ENCODE measurements at regions not wholly inside any gene's neighbourhood (a gene's known extent, or its start where the extent isn't known, plus 50 kb on each side); places are given as distances from the start of the nearest gene placed in this dataset.
A peak's percentile ranks its signal among the peaks of the same experiment; 100 is the strongest.
"Not testable (repeated sequence)": the region's sequence is repeated elsewhere in the genome, so short reads cannot be mapped to it uniquely, and the experiment has no call there.

GRCh38 chr9:104993291-104993963 lies 65.5 kb upstream of the ABCA1 start:
- Histone ChIP-seq H3K79me1 (ENCODE audit: low read length) (no peaks in the 10 kb centered on the region), H3K18ac (ENCODE audit: low read length) (peak overlapping the region; percentile 83), H3K79me2 (ENCODE audit: control insufficient read depth, insufficient read depth, low read length) (no peaks in the 10 kb centered on the region), H3K4me1 (ENCODE audit: control insufficient read depth, low read depth, low read length) (peaks cover 8% of the 10 kb centered on the region), H4K8ac (ENCODE audit: low read depth, low read length) (no peak overlapping the region), H2BK120ac (ENCODE audit: low read depth, low read length) (peak overlapping the region; percentile 56), H3K4me3 (ENCODE audit: low read length) (no peak overlapping the region), H3K27me3 (ENCODE audit: insufficient read depth, low read length, poor library complexity) (no peaks in the 10 kb centered on the region), H3K36me3 (ENCODE audit: control insufficient read depth, insufficient read depth, low read length) (no peaks in the 10 kb centered on the region), H2AK5ac (ENCODE audit: low read length) (no peak overlapping the region), H3K4ac (ENCODE audit: low read depth, low read length) (peak overlapping the region; percentile 63), H2BK15ac (replicated peaks; ENCODE audit: low read depth) (no peak overlapping the region), H3K56ac (ENCODE audit: low read length) (peak overlapping the region; percentile 68), H2BK5ac (ENCODE audit: low read length) (peak overlapping the region; percentile 24), H3K23ac (ENCODE audit: low read length) (no peak overlapping the region), H3K27ac (ENCODE audit: low read depth, low read length) (peak overlapping the region; percentile 75), H3K4me2 (ENCODE audit: low read length) (no peak overlapping the region), H4K5ac (ENCODE audit: low read length) (no peak overlapping the region), H3K9ac (ENCODE audit: low read length) (peak overlapping the region; percentile 33)
- WGBS (ENCODE audit: extremely low coverage, insufficient coverage, low lambda C conversion rate) = no CpG with 5 or more reads among the region's 9 CpGs
- peak; percentile 99 for DNase-seq

- H2BK15ac ChIP-seq (replicated peaks; ENCODE audit: low read depth) = no peak overlapping the region
- no peak overlapping the region for H3K18ac ChIP-seq (ENCODE audit: low read length)
- H3K56ac ChIP-seq (ENCODE audit: low read length) = no peak overlapping the region
- no peak overlapping the region for H3K4me2 ChIP-seq (ENCODE audit: low read length)
- H3K9ac ChIP-seq (ENCODE audit: low read length) = no peak overlapping the region
- no peak for DNase-seq
- H3K27me3 ChIP-seq (ENCODE audit: insufficient read depth, low read length, poor library complexity) = no peaks in the 10 kb centered on the region
- H2BK5ac ChIP-seq (ENCODE audit: low read length) = no peak overlapping the region
- WGBS (ENCODE audit: extremely low coverage, insufficient coverage, low lambda C conversion rate) = no CpG with 5 or more reads among the region's 2 CpGs
- H2BK120ac ChIP-seq (ENCODE audit: low read depth, low read length) = no peak overlapping the region
- H2AK5ac ChIP-seq (ENCODE audit: low read length) = no peak overlapping the region
- no peak overlapping the region for H4K5ac ChIP-seq (ENCODE audit: low read length)
- H4K8ac ChIP-seq (ENCODE audit: low read depth, low read length) = peak overlapping the region; percentile 39
- no peaks in the 10 kb centered on the region for H3K36me3 ChIP-seq (ENCODE audit: control insufficient read depth, insufficient read depth, low read length)
- no peak overlapping the region for H3K4ac ChIP-seq (ENCODE audit: low read depth, low read length)
- no peak overlapping the region for H3K4me3 ChIP-seq (ENCODE audit: low read length)
- H3K79me1 ChIP-seq (ENCODE audit: low read length) = no peaks in the 10 kb centered on the region
- no peak overlapping the region for H3K27ac ChIP-seq (ENCODE audit: low read depth, low read length)
- no peaks in the 10 kb centered on the region for H3K79me2 ChIP-seq (ENCODE audit: control insufficient read depth, insufficient read depth, low read length)
- no peak overlapping the region for H3K23ac ChIP-seq (ENCODE audit: low read length)
- H3K4me1 ChIP-seq (ENCODE audit: control insufficient read depth, low read depth, low read length) = peaks cover 2% of the 10 kb centered on the region
Observed at GRCh38 chr9:104997536-104997935, 69.6 kb upstream of the ABCA1 start.

GRCh38 chr9:104999136-104999535 lies 71.2 kb upstream of the ABCA1 start:
- Histone ChIP-seq H4K5ac (ENCODE audit: low read length) (no peak overlapping the region), H3K4me1 (ENCODE audit: control insufficient read depth, low read depth, low read length) (peaks cover 2% of the 10 kb centered on the region), H3K79me2 (ENCODE audit: control insufficient read depth, insufficient read depth, low read length) (no peaks in the 10 kb centered on the region), H3K9ac (ENCODE audit: low read length) (no peak overlapping the region), H3K4me2 (ENCODE audit: low read length) (no peak overlapping the region), H3K18ac (ENCODE audit: low read length) (no peak overlapping the region), H3K27me3 (ENCODE audit: insufficient read depth, low read length, poor library complexity) (no peaks in the 10 kb centered on the region), H3K23ac (ENCODE audit: low read length) (no peak overlapping the region), H3K79me1 (ENCODE audit: low read length) (no peaks in the 10 kb centered on the region), H3K27ac (ENCODE audit: low read depth, low read length) (no peak overlapping the region), H4K8ac (ENCODE audit: low read depth, low read length) (no peak overlapping the region), H2BK120ac (ENCODE audit: low read depth, low read length) (no peak overlapping the region), H2AK5ac (ENCODE audit: low read length) (no peak overlapping the region), H2BK15ac (replicated peaks; ENCODE audit: low read depth) (no peak overlapping the region), H3K4ac (ENCODE audit: low read depth, low read length) (no peak overlapping the region), H2BK5ac (ENCODE audit: low read length) (no peak overlapping the region), H3K36me3 (ENCODE audit: control insufficient read depth, insufficient read depth, low read length) (no peaks in the 10 kb centered on the region), H3K4me3 (ENCODE audit: low read length) (no peak overlapping the region), H3K56ac (ENCODE audit: low read length) (no peak overlapping the region)
- DNase-seq = no peak

GRCh38 chr9:105000529-105000928 lies 72.6 kb upstream of the ABCA1 start:
- WGBS (ENCODE audit: extremely low coverage, insufficient coverage, low lambda C conversion rate) = no CpG with 5 or more reads among the region's 11 CpGs
- not testable (repeated sequence) for H3K23ac ChIP-seq (ENCODE audit: low read length)

GRCh38 chr9:105004466-105005090 lies 76.6 kb upstream of the ABCA1 start:
- H3K4me1 ChIP-seq (ENCODE audit: control insufficient read depth, low read depth, low read length) = no peaks in the 10 kb centered on the region
- no peak overlapping the region for H3K23ac ChIP-seq (ENCODE audit: low read length)
- H2BK120ac ChIP-seq (ENCODE audit: low read depth, low read length) = no peak overlapping the region
- H2BK15ac ChIP-seq (replicated peaks; ENCODE audit: low read depth) = no peak overlapping the region
- no peak overlapping the region for H3K9ac ChIP-seq (ENCODE audit: low read length)
- DNase-seq = no peak
- no peaks in the 10 kb centered on the region for H3K36me3 ChIP-seq (ENCODE audit: control insufficient read depth, insufficient read depth, low read length)
- H3K4me2 ChIP-seq (ENCODE audit: low read length) = no peak overlapping the region
- no peaks in the 10 kb centered on the region for H3K79me1 ChIP-seq (ENCODE audit: low read length)
- no peak overlapping the region for H3K56ac ChIP-seq (ENCODE audit: low read length)
- no peak overlapping the region for H3K18ac ChIP-seq (ENCODE audit: low read length)
- no peaks in the 10 kb centered on the region for H3K27me3 ChIP-seq (ENCODE audit: insufficient read depth, low read length, poor library complexity)
- H2BK5ac ChIP-seq (ENCODE audit: low read length) = no peak overlapping the region
- H3K79me2 ChIP-seq (ENCODE audit: control insufficient read depth, insufficient read depth, low read length) = no peaks in the 10 kb centered on the region
- H4K5ac ChIP-seq (ENCODE audit: low read length) = no peak overlapping the region
- H3K4ac ChIP-seq (ENCODE audit: low read depth, low read length) = no peak overlapping the region
- H2AK5ac ChIP-seq (ENCODE audit: low read length) = no peak overlapping the region
- no CpG with 5 or more reads among the region's 7 CpGs for WGBS (ENCODE audit: extremely low coverage, insufficient coverage, low lambda C conversion rate)
- no peak overlapping the region for H3K27ac ChIP-seq (ENCODE audit: low read depth, low read length)
- no peak overlapping the region for H4K8ac ChIP-seq (ENCODE audit: low read depth, low read length)
- H3K4me3 ChIP-seq (ENCODE audit: low read length) = no peak overlapping the region

More at GRCh38 chr9:105000529-105000928, 72.6 kb upstream of the ABCA1 start:
- H2BK120ac ChIP-seq (ENCODE audit: low read depth, low read length); H3K27ac ChIP-seq (ENCODE audit: low read depth, low read length); H3K9ac ChIP-seq (ENCODE audit: low read length); DNase-seq; H3K27me3 ChIP-seq (ENCODE audit: insufficient read depth, low read length, poor library complexity); H3K18ac ChIP-seq (ENCODE audit: low read length); H2AK5ac ChIP-seq (ENCODE audit: low read length); H2BK15ac ChIP-seq (replicated peaks; ENCODE audit: low read depth); H3K4me2 ChIP-seq (ENCODE audit: low read length); H3K4me3 ChIP-seq (ENCODE audit: low read length); H4K5ac ChIP-seq (ENCODE audit: low read length); H3K36me3 ChIP-seq (ENCODE audit: control insufficient read depth, insufficient read depth, low read length); H4K8ac ChIP-seq (ENCODE audit: low read depth, low read length); H2BK5ac ChIP-seq (ENCODE audit: low read length); H3K79me1 ChIP-seq (ENCODE audit: low read length); H3K56ac ChIP-seq (ENCODE audit: low read length); H3K79me2 ChIP-seq (ENCODE audit: control insufficient read depth, insufficient read depth, low read length); H3K4me1 ChIP-seq (ENCODE audit: control insufficient read depth, low read depth, low read length); H3K4ac ChIP-seq (ENCODE audit: low read depth, low read length): not testable (repeated sequence)

- H3K79me1 ChIP-seq (ENCODE audit: low read length) = no peaks in the 10 kb centered on the region
- H3K36me3 ChIP-seq (ENCODE audit: control insufficient read depth, insufficient read depth, low read length) = no peaks in the 10 kb centered on the region
- no peak overlapping the region for H3K18ac ChIP-seq (ENCODE audit: low read length)
- no peak overlapping the region for H3K56ac ChIP-seq (ENCODE audit: low read length)
- H2BK5ac ChIP-seq (ENCODE audit: low read length) = no peak overlapping the region
- H3K79me2 ChIP-seq (ENCODE audit: control insufficient read depth, insufficient read depth, low read length) = no peaks in the 10 kb centered on the region
- H2AK5ac ChIP-seq (ENCODE audit: low read length) = no peak overlapping the region
- no peak overlapping the region for H4K8ac ChIP-seq (ENCODE audit: low read depth, low read length)
- H4K5ac ChIP-seq (ENCODE audit: low read length) = no peak overlapping the region
- no peak overlapping the region for H3K9ac ChIP-seq (ENCODE audit: low read length)
- H3K27me3 ChIP-seq (ENCODE audit: insufficient read depth, low read length, poor library complexity) = no peaks in the 10 kb centered on the region
- no CpG with 5 or more reads among the region's 1 CpG for WGBS (ENCODE audit: extremely low coverage, insufficient coverage, low lambda C conversion rate)
- DNase-seq = no peak
- H3K27ac ChIP-seq (ENCODE audit: low read depth, low read length) = no peak overlapping the region
- no peak overlapping the region for H3K4me3 ChIP-seq (ENCODE audit: low read length)
- H3K23ac ChIP-seq (ENCODE audit: low read length) = no peak overlapping the region
- H3K4me2 ChIP-seq (ENCODE audit: low read length) = no peak overlapping the region
- no peak overlapping the region for H2BK120ac ChIP-seq (ENCODE audit: low read depth, low read length)
- H2BK15ac ChIP-seq (replicated peaks; ENCODE audit: low read depth) = no peak overlapping the region
- H3K4ac ChIP-seq (ENCODE audit: low read depth, low read length) = no peak overlapping the region
- no peaks in the 10 kb centered on the region for H3K4me1 ChIP-seq (ENCODE audit: control insufficient read depth, low read depth, low read length)
Observed at GRCh38 chr9:105005186-105005585, 77.2 kb upstream of the ABCA1 start.

Data from mesendoderm (in vitro differentiated cells).